ENCODE measurements at regions not wholly inside any gene's neighbourhood (a gene's known extent, or its start where the extent isn't known, plus 50 kb on each side); places are given as distances from the start of the nearest gene placed in this dataset.

GRCh38 chr2:139359818-139360217, 579.6 kb upstream of the NXPH2 start:
- Histone ChIP-seq H3F3A (ENCODE audit: low read depth) (no peaks in the 10 kb centered on the region), H3K27me3 (ENCODE audit: insufficient read depth, low read length, poor library complexity, severe bottlenecking) (no peaks in the 10 kb centered on the region)

GRCh38 chr2:139357972-139358371, 577.8 kb upstream of the NXPH2 start:
- Histone ChIP-seq H3K9me2 (replicated peaks; ENCODE audit: low read depth, low read length) (no peaks in the 10 kb centered on the region), H3F3A (ENCODE audit: low read depth) (no peaks in the 10 kb centered on the region), H3K9ac (ENCODE audit: low read depth, low read length, poor library complexity, severe bottlenecking) (no peak overlapping the region), H3K4me1 (ENCODE audit: insufficient read depth, low read length, poor library complexity, severe bottlenecking) (no peaks in the 10 kb centered on the region), H3K4me2 (ENCODE audit: low read depth, low read length, poor library complexity, severe bottlenecking) (no peak overlapping the region), H3K79me2 (ENCODE audit: insufficient read depth, low read length) (no peaks in the 10 kb centered on the region), H4K20me1 (ENCODE audit: insufficient read depth, low read length, poor library complexity, severe bottlenecking) (no peaks in the 10 kb centered on the region), H3K27me3 (ENCODE audit: insufficient read depth, low read length, poor library complexity, severe bottlenecking) (no peaks in the 10 kb centered on the region), H2AFZ (ENCODE audit: low read length) (no peak overlapping the region), H3K36me3 (ENCODE audit: insufficient read depth, low read length) (no peaks in the 10 kb centered on the region), H3K4me3 (ENCODE audit: low read length, poor library complexity, severe bottlenecking) (no peak overlapping the region), H3K9me3 (ENCODE audit: insufficient read depth, low read depth, low read length) (no peaks in the 10 kb centered on the region; the same call in 1 of the 2 replicates)
- TF ChIP-seq EZH2phosphoT487 (IDR thresholded peaks at IDR 0.05; ENCODE audit: borderline replicate concordance): no peak
- TF ChIP-seq, protein P1, sequence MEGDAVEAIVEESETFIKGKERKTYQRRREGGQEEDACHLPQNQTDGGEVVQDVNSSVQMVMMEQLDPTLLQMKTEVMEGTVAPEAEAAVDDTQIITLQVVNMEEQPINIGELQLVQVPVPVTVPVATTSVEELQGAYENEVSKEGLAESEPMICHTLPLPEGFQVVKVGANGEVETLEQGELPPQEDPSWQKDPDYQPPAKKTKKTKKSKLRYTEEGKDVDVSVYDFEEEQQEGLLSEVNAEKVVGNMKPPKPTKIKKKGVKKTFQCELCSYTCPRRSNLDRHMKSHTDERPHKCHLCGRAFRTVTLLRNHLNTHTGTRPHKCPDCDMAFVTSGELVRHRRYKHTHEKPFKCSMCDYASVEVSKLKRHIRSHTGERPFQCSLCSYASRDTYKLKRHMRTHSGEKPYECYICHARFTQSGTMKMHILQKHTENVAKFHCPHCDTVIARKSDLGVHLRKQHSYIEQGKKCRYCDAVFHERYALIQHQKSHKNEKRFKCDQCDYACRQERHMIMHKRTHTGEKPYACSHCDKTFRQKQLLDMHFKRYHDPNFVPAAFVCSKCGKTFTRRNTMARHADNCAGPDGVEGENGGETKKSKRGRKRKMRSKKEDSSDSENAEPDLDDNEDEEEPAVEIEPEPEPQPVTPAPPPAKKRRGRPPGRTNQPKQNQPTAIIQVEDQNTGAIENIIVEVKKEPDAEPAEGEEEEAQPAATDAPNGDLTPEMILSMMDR (conservative IDR thresholded peaks at IDR 0.05; ENCODE audit: low read length): no peak

More at GRCh38 chr2:139359818-139360217, 579.6 kb upstream of the NXPH2 start:
- H3K4me3 ChIP-seq (ENCODE audit: low read length, poor library complexity, severe bottlenecking): no peak overlapping the region
- H3K36me3 ChIP-seq (ENCODE audit: insufficient read depth, low read length): no peaks in the 10 kb centered on the region
- no peak overlapping the region for H3K9ac ChIP-seq (ENCODE audit: low read depth, low read length, poor library complexity, severe bottlenecking)
- H3K9me2 ChIP-seq (replicated peaks; ENCODE audit: low read depth, low read length): no peaks in the 10 kb centered on the region
- TF ChIP-seq, protein P1 (conservative IDR thresholded peaks at IDR 0.05; ENCODE audit: low read length): no peak
- no peak for TF ChIP-seq EZH2phosphoT487 (IDR thresholded peaks at IDR 0.05; ENCODE audit: borderline replicate concordance)
- no peak overlapping the region for H2AFZ ChIP-seq (ENCODE audit: low read length)
- H3K79me2 ChIP-seq (ENCODE audit: insufficient read depth, low read length): no peaks in the 10 kb centered on the region
- no peaks in the 10 kb centered on the region for H4K20me1 ChIP-seq (ENCODE audit: insufficient read depth, low read length, poor library complexity, severe bottlenecking)
- H3K4me1 ChIP-seq (ENCODE audit: insufficient read depth, low read length, poor library complexity, severe bottlenecking): no peaks in the 10 kb centered on the region
- no peaks in the 10 kb centered on the region for H3K9me3 ChIP-seq (ENCODE audit: insufficient read depth, low read depth, low read length)
- H3K4me2 ChIP-seq (ENCODE audit: low read depth, low read length, poor library complexity, severe bottlenecking): no peak overlapping the region

DNA sequence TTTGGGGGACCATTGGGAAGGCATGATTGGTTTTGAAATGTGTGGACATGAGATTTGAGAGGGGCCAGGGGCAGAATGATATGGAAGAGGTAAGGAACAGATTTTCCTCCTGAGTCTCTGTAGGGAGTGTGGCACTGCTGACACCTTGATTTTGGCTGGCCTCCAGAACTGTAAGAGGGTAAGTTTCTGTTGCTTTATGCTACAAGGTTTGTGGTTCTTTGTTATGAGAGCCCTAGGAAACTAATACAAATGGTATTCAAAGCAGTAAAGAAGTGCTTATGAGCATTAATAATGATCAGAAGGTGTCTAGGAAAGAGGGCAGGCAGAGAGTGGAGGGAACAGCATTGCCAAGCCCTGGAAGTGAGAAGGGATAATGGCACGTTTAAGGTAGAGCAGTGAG, 574.3 kb upstream of the NXPH2 start:
- Histone ChIP-seq H3K4me2 (ENCODE audit: low read depth, low read length, poor library complexity, severe bottlenecking) (no peak overlapping the region), H3K9me3 (ENCODE audit: insufficient read depth, low read depth, low read length) (peaks cover 3% of the 10 kb centered on the region; the same call in 1 of the 2 replicates)

More for the DNA sequence above, 574.3 kb upstream of the NXPH2 start:
- no peaks in the 10 kb centered on the region for H3K9me2 ChIP-seq (replicated peaks; ENCODE audit: low read depth, low read length)
- no peaks in the 10 kb centered on the region for H3K79me2 ChIP-seq (ENCODE audit: insufficient read depth, low read length)
- H3K9ac ChIP-seq (ENCODE audit: low read depth, low read length, poor library complexity, severe bottlenecking): no peak overlapping the region
- no peaks in the 10 kb centered on the region for H4K20me1 ChIP-seq (ENCODE audit: insufficient read depth, low read length, poor library complexity, severe bottlenecking)
- H3K4me3 ChIP-seq (ENCODE audit: low read length, poor library complexity, severe bottlenecking): no peak overlapping the region
- no peaks in the 10 kb centered on the region for H3K4me1 ChIP-seq (ENCODE audit: insufficient read depth, low read length, poor library complexity, severe bottlenecking)
- H3F3A ChIP-seq (ENCODE audit: low read depth): no peaks in the 10 kb centered on the region
- H3K27me3 ChIP-seq (ENCODE audit: insufficient read depth, low read length, poor library complexity, severe bottlenecking): no peaks in the 10 kb centered on the region
- no peaks in the 10 kb centered on the region for H3K36me3 ChIP-seq (ENCODE audit: insufficient read depth, low read length)
- H2AFZ ChIP-seq (ENCODE audit: low read length): no peak overlapping the region
- TF ChIP-seq, protein P1 (conservative IDR thresholded peaks at IDR 0.05; ENCODE audit: low read length): no peak
- no peak for TF ChIP-seq EZH2phosphoT487 (IDR thresholded peaks at IDR 0.05; ENCODE audit: borderline replicate concordance)
